K562 (cell line): ENCODE measurements at regions not wholly inside any gene's neighbourhood (a gene's known extent, or its start where the extent isn't known, plus 50 kb on each side); places are given as distances from the start of the nearest gene placed in this dataset.

Experiments
- ATAC-seq: fragments of 200-7000 bp; cut with Tn5 transposase; 3 replicates; pipeline ENCODE4 v1.9.1; 2020; ENCODE audit warnings: moderate library complexity
- BruUV-seq: library from RNA; stranded (reverse); fragments of 400-500 nt; replicated peaks from 2 replicates; lab custom pipeline; 2021; lab: Mats Ljungman, UMichigan
- CTCF ChIA-PET: fragments of 300-600 bp; formaldehyde crosslinking; extraction: SDS; loops from one replicate; lab custom pipeline; 2021; ENCODE audit warnings: low intra/inter-chr PET ratio; lab: Yijun Ruan, JAX
- POLR2A ChIA-PET: fragments of 300-600, 350-650 bp; sonication (Branson Sonifier 250); formaldehyde crosslinking; extraction: SDS; loops from one replicate; lab custom pipeline; 2021; ENCODE audit warnings: antibody characterized with exemption, inconsistent platforms; lab: Yijun Ruan, JAX
- DNase-seq, 4 experiments: peaks; one replicate each; pipeline versions ENCODE4 v3.0.0 to v3.0.0-alpha.2; 2011 to 2018; ENCODE audit warnings: low spot score in 3 of 4, mixed read lengths in 3 of 4; ENCODE audit errors: extremely low read depth in 1 of 4
- FAIRE-seq: peaks from 2 replicates; lab custom pipeline; 2011; peaks lifted over from hg19 to GRCh38; lab: Jason Lieb, UNC
- H2AFZ ChIP-seq: 2 replicates; pipeline ENCODE4 v1.6.0; 2011; ENCODE audit warnings: low read depth, low read length, control low read depth, inconsistent platforms
- H3K27ac ChIP-seq: fragments of 200-600 bp; 3 replicates; pipeline ENCODE4 v1.8.0; 2011; ENCODE audit warnings: low read depth, mild to moderate bottlenecking, control low read depth, inconsistent platforms, low read length, moderate library complexity, mixed read lengths; ENCODE audit errors: extremely low read depth
- H3K27me3 ChIP-seq, 2 experiments: fragments of 300-600 bp in 1 of 2; 2 replicates in 1 of 2; 3 replicates in 1 of 2; pipeline versions ENCODE4 v1.6.0 to v1.8.0; 2011; ENCODE audit warnings: inconsistent platforms in 2 of 2, low read length in 2 of 2, mild to moderate bottlenecking in 1 of 2, mixed read lengths in 1 of 2, moderate library complexity in 1 of 2; ENCODE audit not compliant: control insufficient read depth in 2 of 2, insufficient read depth in 2 of 2
- H3K36me3 ChIP-seq: fragments of 300-600 bp; 3 replicates; pipeline ENCODE4 v1.8.0; 2011; ENCODE audit warnings: mild to moderate bottlenecking, low read length, inconsistent platforms; ENCODE audit not compliant: control insufficient read depth, insufficient read depth
- H3K4me1 ChIP-seq, 2 experiments: fragments of 200-600 bp in 1 of 2; replicated peaks in 1 of 2; 2 replicates in 1 of 2; 3 replicates in 1 of 2; pipeline versions ENCODE4 v1.5.1 to v1.8.0; 2011; ENCODE audit warnings: inconsistent platforms in 2 of 2, low read length in 2 of 2, mild to moderate bottlenecking in 1 of 2, mixed read lengths in 1 of 2, moderate library complexity in 1 of 2; ENCODE audit not compliant: control insufficient read depth in 2 of 2, insufficient read depth in 2 of 2
- H3K4me2 ChIP-seq: 2 replicates; pipeline ENCODE4 v1.6.1; 2011; ENCODE audit warnings: low read length, control low read depth, inconsistent platforms, mixed read lengths; ENCODE audit not compliant: insufficient read depth
- H3K4me3 ChIP-seq: fragments of 200-600 bp; sonication (generic), shearing (Covaris generic); 2 replicates; pipeline ENCODE4 v1.5.1; 2016; ENCODE audit warnings: control low read depth, inconsistent platforms
- H3K79me2 ChIP-seq: fragments of 200-600 bp; 3 replicates; pipeline ENCODE4 v1.8.0; 2011; ENCODE audit warnings: low read length, inconsistent platforms; ENCODE audit not compliant: control insufficient read depth, insufficient read depth
- H3K9ac ChIP-seq, 2 experiments: 2 replicates each; pipeline versions ENCODE4 v1.6.0 to v1.6.1; 2011; ENCODE audit warnings: low read depth in 2 of 2, low read length in 2 of 2, control low read depth in 1 of 2, inconsistent platforms in 1 of 2, mild to moderate bottlenecking in 1 of 2, mixed read lengths in 1 of 2; ENCODE audit not compliant: insufficient read depth in 1 of 2
- H3K9me1 ChIP-seq: one replicate; pipeline ENCODE4 v1.6.0; 2011; ENCODE audit warnings: inconsistent platforms, mild to moderate bottlenecking, low read length, moderate library complexity; ENCODE audit not compliant: control insufficient read depth, insufficient read depth
- H3K9me3 ChIP-seq: replicated peaks from 2 replicates; pipeline ENCODE4 v1.5.1; 2011; ENCODE audit warnings: low read depth, low read length, inconsistent platforms; ENCODE audit not compliant: control insufficient read depth, insufficient read depth
- H4K20me1 ChIP-seq: replicated peaks from 2 replicates; pipeline ENCODE4 v1.6.1; 2011; ENCODE audit warnings: low read length, inconsistent platforms, mixed read lengths; ENCODE audit not compliant: control insufficient read depth, insufficient read depth
- ATF2 ChIP-seq: sonication (generic); formaldehyde crosslinking; IDR thresholded peaks from 2 replicates; pipeline ENCODE4 v1.8.1; 2022; ENCODE audit warnings: missing genetic modification reagents
- BHLHE40 ChIP-seq: IDR thresholded peaks from 2 replicates; pipeline ENCODE4 v1.6.1; 2011; ENCODE audit warnings: low read length, improper control_type of control experiment
- BRCA1 ChIP-seq, 2 experiments: fragments of 450-650 bp in 1 of 2; sonication (generic) in 1 of 2; formaldehyde crosslinking in 1 of 2; IDR thresholded peaks; 2 replicates each; pipeline versions ENCODE4 v1.5.0 to v1.6.1; 2017 to 2020; ENCODE audit warnings: mild to moderate bottlenecking in 1 of 2, missing genetic modification reagents in 1 of 2
- DACH1 ChIP-seq: fragments of 450-650 bp; IDR thresholded peaks from 2 replicates; pipeline ENCODE4 v1.6.1; 2018; ENCODE audit not compliant: partially characterized antibody
- EZH2 ChIP-seq: IDR thresholded peaks from 2 replicates; pipeline ENCODE4 v1.6.1; 2012; ENCODE audit warnings: low read depth, mild to moderate bottlenecking, inconsistent platforms, low read length, borderline replicate concordance
- NFE2L1 ChIP-seq: fragments of 450-650 bp; IDR thresholded peaks from 2 replicates; pipeline ENCODE4 v1.6.1; 2016; ENCODE audit warnings: missing genetic modification characterization, low read depth, mild to moderate bottlenecking, missing compliant biosample characterization, moderate library complexity, borderline replicate concordance
- NR2C2 ChIP-seq, 2 experiments: fragments of 200-800 bp in 1 of 2; sonication (Bioruptor generic) in 1 of 2; sonication (generic) in 1 of 2; formaldehyde crosslinking in 1 of 2; IDR thresholded peaks; 2 replicates each; pipeline versions ENCODE4 v1.6.1 to v1.8.0; 2016 to 2022; ENCODE audit warnings: mild to moderate bottlenecking in 1 of 2, missing compliant biosample characterization in 1 of 2, missing genetic modification characterization in 1 of 2, missing genetic modification reagents in 1 of 2
- SUPT5H ChIP-seq: fragments of 450-650 bp; IDR thresholded peaks from 2 replicates; pipeline ENCODE4 v1.6.1; 2016
- U2AF1 ChIP-seq: fragments of 200-400 bp; formaldehyde crosslinking; optimal IDR thresholded peaks from 2 replicates; pipeline ENCODE3; 2017; ENCODE audit warnings: mild to moderate bottlenecking, low read depth, low read length, moderate library complexity
- ZBTB17 ChIP-seq: fragments of 450-650 bp; formaldehyde crosslinking; IDR thresholded peaks from 2 replicates; pipeline ENCODE4 v1.4.0; 2020; ENCODE audit warnings: mild to moderate bottlenecking
- ZBTB9 ChIP-seq: fragments of 450-650 bp; formaldehyde crosslinking; IDR thresholded peaks from 2 replicates; pipeline ENCODE4 v1.4.0; 2020; ENCODE audit warnings: mild to moderate bottlenecking, moderate library complexity
- ZNF197 ChIP-seq: fragments of 200-800 bp; sonication (Bioruptor generic); IDR thresholded peaks from 2 replicates; pipeline ENCODE4 v1.6.1; 2016; ENCODE audit warnings: low read depth, missing genetic modification characterization, missing compliant biosample characterization
- WGBS: fragments of 100-300 bp; shearing (Covaris generic); methylation state at CpG from one replicate; pipeline ENCODE4 v1.1.6; 2016; ENCODE audit warnings: low coverage, mixed read lengths; ENCODE audit not compliant: insufficient coverage; ENCODE audit errors: missing lambda C conversion rate; 5-methylcytosine and 5-hydroxymethylcytosine counted together
- in situ Hi-C: fragments of 300-500 bp; cut with MboI; formaldehyde crosslinking; loops from 4 replicates; pipeline ENCODE4 v1.15.0; 2018; ENCODE audit warnings: inconsistent platforms, mixed read lengths
- intact Hi-C: fragments of 100-400 bp; cut with micrococcal nuclease; formaldehyde crosslinking; loops from 2 replicates; pipeline ENCODE4 v1.14.2; 2022
- TF ChIP-seq, protein P1 (sequence below): sonication (generic); formaldehyde crosslinking; IDR thresholded peaks from 2 replicates; pipeline ENCODE4 v1.8.1; 2023; ENCODE audit warnings: mild to moderate bottlenecking, missing genetic modification reagents
- TF ChIP-seq, protein P2 (sequence below), 2 experiments: fragments of 200-800 bp in 1 of 2; sonication (Bioruptor generic) in 1 of 2; sonication (generic) in 1 of 2; formaldehyde crosslinking in 1 of 2; IDR thresholded peaks in 1 of 2; conservative IDR thresholded peaks in 1 of 2; 2 replicates each; pipeline versions ENCODE4 v1.5.0 to v1.6.1; 2016 to 2020; ENCODE audit warnings: missing compliant biosample characterization in 1 of 2, missing genetic modification characterization in 1 of 2, missing genetic modification reagents in 1 of 2

GRCh38 chr5:154683101-154683880 lies 71.9 kb upstream of the LARP1 start:
- Histone ChIP-seq H3K4me1 (peaks cover 12% of the 10 kb centered on the region in 2 experiments; a peak in 4 of 5 replicates), H3K36me3 (no peaks in the 10 kb centered on the region; the same call in 2 of the 3 replicates), H2AFZ (peak overlapping the region; percentile 83), H3K4me2 (peak overlapping the region; percentile 79), H3K27me3 (no peaks in the 10 kb centered on the region), H3K79me2 (peaks cover 7% of the 10 kb centered on the region; the same call in 2 of the 3 replicates), H3K9ac (peak overlapping the region; percentile 76 to 91), H3K9me3 (peaks cover 8% of the 10 kb centered on the region), H4K20me1 (no peaks in the 10 kb centered on the region), H3K9me1 (no peaks in the 10 kb centered on the region), H3K4me3 (peak overlapping the region; percentile 43), H3K27ac (peak overlapping the region; percentile 83)
- in situ Hi-C loops (no loop called here), intact Hi-C loops (loop anchor here (2.0 kb wide), 1 partner anchor 28 kb away; no protein-coding TSS in a partner anchor)
- WGBS, result 12% methylated on average over 16 of the region's 16 CpGs
- TSS peak; percentile 79 for BruUV-seq
- peak; percentile 59 for FAIRE-seq
- POLR2A ChIA-PET, result interaction anchor here (0.8 to 1.0 kb wide), 3 partner anchors 29 to 151 kb away, joined by 3 to 5 read pairs (median 4); no protein-coding TSS in a partner anchor
- CTCF ChIA-PET, result interaction anchor here (0.6 kb wide), 1 partner anchor 72 kb away, joined by 11 read pairs; the partner anchor contains the start of gene LARP1
- peak; percentile 26; the same call in 2 of the 3 replicates for ATAC-seq
- DNase-seq, result no peak
- TF ChIP-seq NFE2L1 (tag) (no peak), EZH2 (no peak), ZBTB9 (no peak), BHLHE40 (no peak), SUPT5H (no peak), U2AF1 (no peak), NR2C2 (CRISPR knock-in tag; IDR thresholded peaks at IDR 0.05) (no peak), NR2C2 (tag; IDR thresholded peaks at IDR 0.05) (peak; percentile 19; the same call in 1 of the 2 replicates), ZNF197 (no peak), ATF2 (CRISPR knock-in tag) (no peak), DACH1 (no peak), BRCA1 (IDR thresholded peaks at IDR 0.05) (no peak), BRCA1 (CRISPR knock-in tag; IDR thresholded peaks at IDR 0.05) (no peak), ZBTB17 (CRISPR knock-in tag) (no peak)
- TF ChIP-seq, protein P1, sequence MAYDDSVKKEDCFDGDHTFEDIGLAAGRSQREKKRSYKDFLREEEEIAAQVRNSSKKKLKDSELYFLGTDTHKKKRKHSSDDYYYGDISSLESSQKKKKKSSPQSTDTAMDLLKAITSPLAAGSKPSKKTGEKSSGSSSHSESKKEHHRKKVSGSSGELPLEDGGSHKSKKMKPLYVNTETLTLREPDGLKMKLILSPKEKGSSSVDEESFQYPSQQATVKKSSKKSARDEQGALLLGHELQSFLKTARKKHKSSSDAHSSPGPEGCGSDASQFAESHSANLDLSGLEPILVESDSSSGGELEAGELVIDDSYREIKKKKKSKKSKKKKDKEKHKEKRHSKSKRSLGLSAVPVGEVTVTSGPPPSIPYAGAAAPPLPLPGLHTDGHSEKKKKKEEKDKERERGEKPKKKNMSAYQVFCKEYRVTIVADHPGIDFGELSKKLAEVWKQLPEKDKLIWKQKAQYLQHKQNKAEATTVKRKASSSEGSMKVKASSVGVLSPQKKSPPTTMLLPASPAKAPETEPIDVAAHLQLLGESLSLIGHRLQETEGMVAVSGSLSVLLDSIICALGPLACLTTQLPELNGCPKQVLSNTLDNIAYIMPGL (CRISPR knock-in tag), result no peak
- TF ChIP-seq, protein P2, sequence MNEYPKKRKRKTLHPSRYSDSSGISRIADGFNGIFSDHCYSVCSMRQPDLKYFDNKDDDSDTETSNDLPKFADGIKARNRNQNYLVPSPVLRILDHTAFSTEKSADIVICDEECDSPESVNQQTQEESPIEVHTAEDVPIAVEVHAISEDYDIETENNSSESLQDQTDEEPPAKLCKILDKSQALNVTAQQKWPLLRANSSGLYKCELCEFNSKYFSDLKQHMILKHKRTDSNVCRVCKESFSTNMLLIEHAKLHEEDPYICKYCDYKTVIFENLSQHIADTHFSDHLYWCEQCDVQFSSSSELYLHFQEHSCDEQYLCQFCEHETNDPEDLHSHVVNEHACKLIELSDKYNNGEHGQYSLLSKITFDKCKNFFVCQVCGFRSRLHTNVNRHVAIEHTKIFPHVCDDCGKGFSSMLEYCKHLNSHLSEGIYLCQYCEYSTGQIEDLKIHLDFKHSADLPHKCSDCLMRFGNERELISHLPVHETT (CRISPR knock-in tag; conservative IDR thresholded peaks at IDR 0.05 in 1 of 2, IDR thresholded peaks at IDR 0.05 in 1 of 2), result no peak
